ENCODE measurements at regions not wholly inside any gene's neighbourhood (a gene's known extent, or its start where the extent isn't known, plus 50 kb on each side); places are given as distances from the start of the nearest gene placed in this dataset.

- DNase-seq (no peak), ATAC-seq (ENCODE audit: low read depth) (no peak)
- Histone ChIP-seq H3K18ac (ENCODE audit: low read depth, low read length) (no peak overlapping the region), H2BK120ac (ENCODE audit: low read depth, low read length) (no peak overlapping the region), H3K9ac (ENCODE audit: low read depth, low read length) (no peak overlapping the region), H3K56ac (ENCODE audit: extremely low read depth, insufficient read depth, low read length) (no peak overlapping the region), H2AK9ac (replicated peaks; ENCODE audit: low read depth, low read length, poor library complexity) (no peak overlapping the region), H3K27me3 (ENCODE audit: control insufficient read depth, insufficient read depth, low read length) (peaks cover 3% of the 10 kb centered on the region), H3K23ac (ENCODE audit: low read depth, low read length) (no peak overlapping the region), H2AK5ac (ENCODE audit: low read depth, low read length) (no peak overlapping the region), H2BK5ac (ENCODE audit: low read depth, low read length, poor library complexity, severe bottlenecking) (no peak overlapping the region), H3K9me3 (ENCODE audit: control insufficient read depth, insufficient read depth, low read length) (no peaks in the 10 kb centered on the region), H3K4me3 (ENCODE audit: insufficient read depth, low read depth, low read length) (no peak overlapping the region), H2AFZ (replicated peaks; ENCODE audit: low read length, poor library complexity) (no peak overlapping the region), H2BK15ac (ENCODE audit: low read depth, low read length) (no peak overlapping the region), H3K36me3 (ENCODE audit: control insufficient read depth, insufficient read depth, low read length) (no peaks in the 10 kb centered on the region), H4K5ac (ENCODE audit: low read depth, low read length) (no peak overlapping the region), H2BK20ac (ENCODE audit: low read depth, low read length) (no peak overlapping the region), H4K8ac (ENCODE audit: low read depth in 2 of 2, low read length in 2 of 2) (no peak overlapping the region), H3K27ac (ENCODE audit: insufficient read depth, low read length) (no peak overlapping the region), H3K4ac (ENCODE audit: low read depth, low read length) (no peak overlapping the region), H3K9me1 (ENCODE audit: insufficient read depth, low read length) (no peaks in the 10 kb centered on the region), H4K20me1 (ENCODE audit: insufficient read depth, low read length) (no peaks in the 10 kb centered on the region), H3K14ac (replicated peaks; ENCODE audit: low read depth, low read length) (no peak overlapping the region), H3K79me1 (ENCODE audit: low read depth in 1 of 2, low read length in 2 of 2) (no peaks in the 10 kb centered on the region), H3K4me1 (ENCODE audit: control insufficient read depth, insufficient read depth, low read length) (no peaks in the 10 kb centered on the region), H4K91ac (ENCODE audit: insufficient read depth, low read depth, low read length) (no peak overlapping the region), H3K4me2 (ENCODE audit: low read depth, low read length) (no peak overlapping the region)
- POLR2A ChIA-PET (ENCODE audit: unreplicated experiment): no interaction called here
- BruUV-seq (replicated peaks): no TSS peak
- CTCF ChIA-PET: no interaction called here
- dilution Hi-C loops (cut with HindIII; ENCODE audit: low sequenced_read_pairs, unreplicated experiment): no loop called here
- intact Hi-C loops (cut with micrococcal nuclease): no loop called here
- in situ Hi-C loops (cut with MboI; ENCODE audit: low sequenced_read_pairs): no loop called here
- TF ChIP-seq MAFK (IDR thresholded peaks at IDR 0.05; ENCODE audit: low read depth, low read length) (no peak), RCOR1 (IDR thresholded peaks at IDR 0.05; ENCODE audit: insufficient replicate concordance, low read length) (no peak), CTCF (conservative IDR thresholded peaks at IDR 0.05; ENCODE audit: low read depth, low read length) (no peak), FOS (IDR thresholded peaks at IDR 0.05; ENCODE audit: low read depth, low read length) (no peak)
- WGBS, 2 experiments (ENCODE audit: extremely low coverage in 2 of 2, insufficient read length in 1 of 2): 83% methylated on average over 1 of the region's 2 CpGs; no CpG with 5 or more reads in 1 of the 2 experiments
Observed at GRCh38 chr14:95606266-95606665, 71.4 kb downstream of the GLRX5 start.

Data from IMR-90 (cell line).